ENCODE measurements at regions not wholly inside any gene's neighbourhood (a gene's known extent, or its start where the extent isn't known, plus 50 kb on each side); places are given as distances from the start of the nearest gene placed in this dataset.

DNA sequence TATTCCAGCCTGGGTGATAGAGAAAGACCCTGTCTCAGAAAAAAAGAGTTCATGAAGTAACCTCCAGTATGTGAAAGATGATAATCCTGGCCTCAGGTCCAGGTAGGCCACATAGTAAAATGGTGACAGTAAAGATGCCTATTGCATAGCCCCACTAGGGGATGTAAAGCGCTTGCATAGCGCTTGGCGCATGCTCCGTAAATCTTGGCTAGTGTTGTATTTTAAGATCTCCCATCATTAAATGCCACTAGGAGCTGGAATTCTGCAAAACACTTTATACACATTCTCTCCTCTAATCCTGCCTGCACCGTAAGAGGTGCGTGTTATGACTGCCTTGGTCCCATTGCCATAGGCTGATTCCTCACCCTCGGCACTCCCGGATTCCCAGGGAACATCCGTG is 153.6 kb downstream of the TFCP2L1 start:
- H4K20me1 ChIP-seq (ENCODE audit: insufficient read depth, low read length, poor library complexity, severe bottlenecking), result no peaks in the 10 kb centered on the region
- H3K9me2 ChIP-seq (replicated peaks; ENCODE audit: low read depth, low read length), result no peaks in the 10 kb centered on the region
- no peaks in the 10 kb centered on the region for H3K79me2 ChIP-seq (ENCODE audit: insufficient read depth, low read length)
- H3F3A ChIP-seq (ENCODE audit: low read depth), result no peaks in the 10 kb centered on the region
- H3K9ac ChIP-seq (ENCODE audit: low read depth, low read length, poor library complexity, severe bottlenecking), result no peak overlapping the region
- no peaks in the 10 kb centered on the region for H3K36me3 ChIP-seq (ENCODE audit: insufficient read depth, low read length)
- TF ChIP-seq, protein P1, sequence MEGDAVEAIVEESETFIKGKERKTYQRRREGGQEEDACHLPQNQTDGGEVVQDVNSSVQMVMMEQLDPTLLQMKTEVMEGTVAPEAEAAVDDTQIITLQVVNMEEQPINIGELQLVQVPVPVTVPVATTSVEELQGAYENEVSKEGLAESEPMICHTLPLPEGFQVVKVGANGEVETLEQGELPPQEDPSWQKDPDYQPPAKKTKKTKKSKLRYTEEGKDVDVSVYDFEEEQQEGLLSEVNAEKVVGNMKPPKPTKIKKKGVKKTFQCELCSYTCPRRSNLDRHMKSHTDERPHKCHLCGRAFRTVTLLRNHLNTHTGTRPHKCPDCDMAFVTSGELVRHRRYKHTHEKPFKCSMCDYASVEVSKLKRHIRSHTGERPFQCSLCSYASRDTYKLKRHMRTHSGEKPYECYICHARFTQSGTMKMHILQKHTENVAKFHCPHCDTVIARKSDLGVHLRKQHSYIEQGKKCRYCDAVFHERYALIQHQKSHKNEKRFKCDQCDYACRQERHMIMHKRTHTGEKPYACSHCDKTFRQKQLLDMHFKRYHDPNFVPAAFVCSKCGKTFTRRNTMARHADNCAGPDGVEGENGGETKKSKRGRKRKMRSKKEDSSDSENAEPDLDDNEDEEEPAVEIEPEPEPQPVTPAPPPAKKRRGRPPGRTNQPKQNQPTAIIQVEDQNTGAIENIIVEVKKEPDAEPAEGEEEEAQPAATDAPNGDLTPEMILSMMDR (conservative IDR thresholded peaks at IDR 0.05; ENCODE audit: low read length), result no peak
- no peak for TF ChIP-seq EZH2phosphoT487 (IDR thresholded peaks at IDR 0.05; ENCODE audit: borderline replicate concordance)
- H3K27me3 ChIP-seq (ENCODE audit: insufficient read depth, low read length, poor library complexity, severe bottlenecking), result no peaks in the 10 kb centered on the region
- H3K9me3 ChIP-seq (ENCODE audit: insufficient read depth, low read depth, low read length), result no peaks in the 10 kb centered on the region
- H3K4me3 ChIP-seq (ENCODE audit: low read length, poor library complexity, severe bottlenecking), result no peak overlapping the region
- no peak overlapping the region for H3K4me2 ChIP-seq (ENCODE audit: low read depth, low read length, poor library complexity, severe bottlenecking)
- H3K4me1 ChIP-seq (ENCODE audit: insufficient read depth, low read length, poor library complexity, severe bottlenecking), result no peaks in the 10 kb centered on the region
- no peak overlapping the region for H2AFZ ChIP-seq (ENCODE audit: low read length)

DNA sequence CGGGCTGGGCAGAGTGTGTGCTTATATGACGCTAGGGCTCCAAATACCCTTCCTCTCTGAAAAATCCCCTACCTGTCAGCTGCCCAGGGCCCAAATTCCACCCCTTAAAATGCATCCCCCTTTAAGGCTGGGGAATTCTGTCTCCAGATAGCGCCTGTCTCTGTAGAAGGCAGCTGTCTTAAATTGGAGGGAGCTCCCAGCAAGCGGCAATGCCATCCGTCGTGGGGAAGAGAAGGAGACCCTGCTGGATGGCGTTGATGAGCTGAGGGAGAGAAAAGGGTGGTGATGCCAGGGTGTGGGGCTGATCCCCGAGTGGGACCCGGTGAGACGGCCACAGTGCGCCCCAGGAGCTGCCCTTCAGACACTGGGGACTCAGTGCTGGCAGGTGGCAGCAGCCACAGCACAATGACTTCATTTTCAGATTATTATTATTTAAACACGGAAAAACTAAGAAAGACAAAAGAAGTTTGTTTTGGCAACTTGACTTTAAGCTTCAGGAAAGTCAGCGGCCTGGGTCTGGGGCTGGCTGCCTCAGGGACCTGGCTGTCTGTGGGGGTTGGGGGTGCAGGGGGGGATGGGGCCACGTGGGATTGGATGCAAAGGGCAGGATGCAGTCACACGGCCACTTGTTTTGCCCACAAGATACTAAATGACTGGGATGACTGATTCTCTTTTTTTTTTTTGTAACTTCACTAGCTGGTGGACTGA is 152.8 kb downstream of the TFCP2L1 start:
- Histone ChIP-seq H2AFZ (ENCODE audit: low read length) (no peak overlapping the region), H4K20me1 (ENCODE audit: insufficient read depth, low read length, poor library complexity, severe bottlenecking) (no peaks in the 10 kb centered on the region), H3K4me1 (ENCODE audit: insufficient read depth, low read length, poor library complexity, severe bottlenecking) (no peaks in the 10 kb centered on the region), H3K4me3 (ENCODE audit: low read length, poor library complexity, severe bottlenecking) (no peak overlapping the region), H3K27me3 (ENCODE audit: insufficient read depth, low read length, poor library complexity, severe bottlenecking) (no peaks in the 10 kb centered on the region), H3K9me2 (replicated peaks; ENCODE audit: low read depth, low read length) (no peaks in the 10 kb centered on the region), H3K4me2 (ENCODE audit: low read depth, low read length, poor library complexity, severe bottlenecking) (no peak overlapping the region), H3K36me3 (ENCODE audit: insufficient read depth, low read length) (no peaks in the 10 kb centered on the region), H3F3A (ENCODE audit: low read depth) (no peaks in the 10 kb centered on the region), H3K9ac (ENCODE audit: low read depth, low read length, poor library complexity, severe bottlenecking) (no peak overlapping the region), H3K79me2 (ENCODE audit: insufficient read depth, low read length) (no peaks in the 10 kb centered on the region), H3K9me3 (ENCODE audit: insufficient read depth, low read depth, low read length) (no peaks in the 10 kb centered on the region)
- no peak for TF ChIP-seq EZH2phosphoT487 (IDR thresholded peaks at IDR 0.05; ENCODE audit: borderline replicate concordance)
- TF ChIP-seq, protein P1 (conservative IDR thresholded peaks at IDR 0.05; ENCODE audit: low read length), result no peak

DNA sequence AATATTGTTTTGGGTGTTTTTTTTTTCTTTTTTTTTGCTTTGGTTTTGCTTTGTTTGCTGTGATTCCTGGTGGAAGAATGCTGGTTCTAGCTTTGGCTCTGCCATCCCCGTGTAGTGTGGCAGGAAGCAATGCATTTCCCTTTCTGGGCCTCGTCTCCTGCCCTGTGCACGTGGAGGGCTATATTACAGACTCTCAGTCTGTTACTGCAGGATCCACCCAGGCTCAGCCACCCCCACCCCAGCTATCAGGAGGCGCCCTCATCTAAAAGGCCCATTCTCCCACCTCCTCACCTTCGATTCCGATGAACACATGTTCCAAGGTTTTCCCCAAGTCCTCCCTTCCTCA is 152.3 kb downstream of the TFCP2L1 start:
- H3K9me3 ChIP-seq (ENCODE audit: insufficient read depth, low read depth, low read length), result no peaks in the 10 kb centered on the region
- H3K4me3 ChIP-seq (ENCODE audit: low read length, poor library complexity, severe bottlenecking), result no peak overlapping the region
- H4K20me1 ChIP-seq (ENCODE audit: insufficient read depth, low read length, poor library complexity, severe bottlenecking), result no peaks in the 10 kb centered on the region
- H3K4me2 ChIP-seq (ENCODE audit: low read depth, low read length, poor library complexity, severe bottlenecking), result no peak overlapping the region
- TF ChIP-seq, protein P1 (conservative IDR thresholded peaks at IDR 0.05; ENCODE audit: low read length), result no peak
- no peak for TF ChIP-seq EZH2phosphoT487 (IDR thresholded peaks at IDR 0.05; ENCODE audit: borderline replicate concordance)
- H3K36me3 ChIP-seq (ENCODE audit: insufficient read depth, low read length), result no peaks in the 10 kb centered on the region
- no peaks in the 10 kb centered on the region for H3K79me2 ChIP-seq (ENCODE audit: insufficient read depth, low read length)
- H3K9me2 ChIP-seq (replicated peaks; ENCODE audit: low read depth, low read length), result no peaks in the 10 kb centered on the region
- no peak overlapping the region for H3K9ac ChIP-seq (ENCODE audit: low read depth, low read length, poor library complexity, severe bottlenecking)
- H2AFZ ChIP-seq (ENCODE audit: low read length), result no peak overlapping the region
- no peaks in the 10 kb centered on the region for H3F3A ChIP-seq (ENCODE audit: low read depth)
- H3K27me3 ChIP-seq (ENCODE audit: insufficient read depth, low read length, poor library complexity, severe bottlenecking), result no peaks in the 10 kb centered on the region
- no peaks in the 10 kb centered on the region for H3K4me1 ChIP-seq (ENCODE audit: insufficient read depth, low read length, poor library complexity, severe bottlenecking)
